HepG2 (cell line): ENCODE measurements at regions not wholly inside any gene's neighbourhood (a gene's known extent, or its start where the extent isn't known, plus 50 kb on each side); places are given as distances from the start of the nearest gene placed in this dataset.

Source experiments
- ATAC-seq: fragments of 200-7000 bp; cut with Tn5 transposase; 3 replicates; pipeline ENCODE4 v1.9.1; 2020; ENCODE audit warnings: mild to moderate bottlenecking, moderate library complexity
- BruUV-seq: library from RNA; stranded (reverse); fragments of 400-500 nt; replicated peaks from 2 replicates; lab custom pipeline; 2021; lab: Mats Ljungman, UMichigan
- CTCF ChIA-PET: fragments of 300-600 bp; formaldehyde crosslinking; extraction: SDS; loops from one replicate; lab custom pipeline; 2021; ENCODE audit warnings: low total read pairs, inconsistent platforms, low intra/inter-chr PET ratio; lab: Yijun Ruan, JAX
- POLR2A ChIA-PET: fragments of 350-600 bp; sonication (Branson Sonifier 250); formaldehyde crosslinking; loops from one replicate; lab custom pipeline; 2020; ENCODE audit warnings: antibody characterized with exemption, inconsistent platforms; lab: Yijun Ruan, JAX
- DNase-seq: peaks from one replicate; pipeline ENCODE4 v3.0.0-alpha.2; 2015; ENCODE audit warnings: low spot score
- FAIRE-seq: peaks from 3 replicates; lab custom pipeline; 2011; peaks lifted over from hg19 to GRCh38; lab: Jason Lieb, UNC
- H2AFZ ChIP-seq: one replicate; pipeline ENCODE4 v1.6.1; 2011; ENCODE audit warnings: low read length, inconsistent platforms
- H3K27ac ChIP-seq: fragments of 300-600 bp; 3 replicates; pipeline ENCODE4 v1.8.0; 2011; ENCODE audit warnings: mixed run types, mild to moderate bottlenecking, mixed read lengths, low read length, inconsistent platforms; ENCODE audit not compliant: insufficient read depth; ENCODE audit errors: extremely low read length
- H3K27me3 ChIP-seq, 2 experiments: fragments of 200-600 bp in 1 of 2; 2 replicates in 1 of 2; 3 replicates in 1 of 2; pipeline versions ENCODE4 v1.6.0 to v1.8.0; 2011; ENCODE audit warnings: low read length in 2 of 2, mild to moderate bottlenecking in 2 of 2, moderate library complexity in 2 of 2, inconsistent platforms in 1 of 2; ENCODE audit not compliant: insufficient read depth in 2 of 2, control insufficient read depth in 1 of 2
- H3K36me3 ChIP-seq, 2 experiments: fragments of 200-600 bp in 1 of 2; replicated peaks in 1 of 2; 2 replicates in 1 of 2; 3 replicates in 1 of 2; pipeline versions ENCODE4 v1.5.1 to v1.8.0; 2011; ENCODE audit warnings: low read length in 2 of 2, inconsistent platforms in 1 of 2; ENCODE audit not compliant: insufficient read depth in 2 of 2, control insufficient read depth in 1 of 2
- H3K4me1 ChIP-seq: 2 replicates; pipeline ENCODE4 v1.5.1; 2012; ENCODE audit warnings: low read length, inconsistent platforms; ENCODE audit not compliant: insufficient read depth
- H3K4me2 ChIP-seq: 2 replicates; pipeline ENCODE4 v1.6.0; 2011; ENCODE audit warnings: low read depth, low read length, inconsistent platforms
- H3K4me3 ChIP-seq, 3 experiments: fragments of 200-600 bp in 1 of 3; sonication (generic), shearing (Covaris generic) in 1 of 3; replicated peaks in 1 of 3; 2 replicates each; pipeline ENCODE4 v1.5.1; 2011 to 2016; ENCODE audit warnings: low read length in 3 of 3, inconsistent platforms in 2 of 3, low read depth in 2 of 3, mild to moderate bottlenecking in 2 of 3, control low read depth in 1 of 3, mixed read lengths in 1 of 3; ENCODE audit not compliant: insufficient read depth in 1 of 3
- H3K79me2 ChIP-seq: one replicate; pipeline ENCODE4 v1.6.1; 2011; ENCODE audit warnings: low read length, inconsistent platforms; ENCODE audit not compliant: insufficient read depth
- H3K9ac ChIP-seq: 2 replicates; pipeline ENCODE4 v1.6.0; 2011; ENCODE audit warnings: mild to moderate bottlenecking, low read depth, low read length, inconsistent platforms; ENCODE audit not compliant: insufficient read depth
- H3K9me3 ChIP-seq: 2 replicates; pipeline ENCODE4 v1.5.1; 2012; ENCODE audit warnings: mild to moderate bottlenecking, low read length
- H4K20me1 ChIP-seq: 2 replicates; pipeline ENCODE4 v1.6.0; 2011; ENCODE audit warnings: inconsistent platforms, mild to moderate bottlenecking, low read length, moderate library complexity; ENCODE audit not compliant: insufficient read depth
- ARID2 ChIP-seq: sonication (generic); formaldehyde crosslinking; IDR thresholded peaks from 2 replicates; pipeline ENCODE4 v1.8.1; 2022; ENCODE audit warnings: mild to moderate bottlenecking, missing genetic modification reagents, borderline replicate concordance
- KAT2B ChIP-seq: fragments of 150-350 bp; IDR thresholded peaks from 2 replicates; pipeline ENCODE4 v1.6.1; 2014; ENCODE audit warnings: low read depth, low read length, borderline replicate concordance
- MBD4 ChIP-seq: IDR thresholded peaks from 2 replicates; pipeline ENCODE4 v1.6.1; 2012; ENCODE audit warnings: low read length, inconsistent platforms, borderline replicate concordance
- MED13 ChIP-seq: sonication (generic); formaldehyde crosslinking; IDR thresholded peaks from 2 replicates; pipeline ENCODE4 v1.5.0; 2020; ENCODE audit warnings: missing genetic modification reagents
- NR2F1 ChIP-seq, 2 experiments: fragments of 450-650 bp in 1 of 2; formaldehyde crosslinking in 1 of 2; IDR thresholded peaks; 2 replicates each; pipeline versions ENCODE4 v1.5.0 to v1.6.1; 2016 to 2020; ENCODE audit warnings: mild to moderate bottlenecking in 1 of 2, missing compliant biosample characterization in 1 of 2, missing genetic modification reagents in 1 of 2, moderate library complexity in 1 of 2
- TGIF2 ChIP-seq: IDR thresholded peaks from 2 replicates; pipeline ENCODE4 v1.6.1; 2016; ENCODE audit warnings: control low read depth, missing compliant biosample characterization
- THYN1 ChIP-seq: sonication (generic); formaldehyde crosslinking; IDR thresholded peaks from 2 replicates; pipeline ENCODE4 v1.8.1; 2023; ENCODE audit warnings: low read depth, mild to moderate bottlenecking, moderate library complexity, missing genetic modification reagents, borderline replicate concordance
- ZIK1 ChIP-seq: sonication (generic); formaldehyde crosslinking; IDR thresholded peaks from 2 replicates; pipeline ENCODE4 v1.5.0; 2020; ENCODE audit warnings: mild to moderate bottlenecking, low read depth, missing genetic modification reagents, borderline replicate concordance
- ZNF326 ChIP-seq: sonication (generic); formaldehyde crosslinking; IDR thresholded peaks from 2 replicates; pipeline ENCODE4 v1.4.0; 2020; ENCODE audit warnings: missing genetic modification reagents, borderline replicate concordance
- ZNF331 ChIP-seq: sonication (generic); formaldehyde crosslinking; IDR thresholded peaks from 2 replicates; pipeline ENCODE4 v1.4.0; 2020; ENCODE audit warnings: missing genetic modification reagents
- ZNF33B ChIP-seq: sonication (generic); formaldehyde crosslinking; IDR thresholded peaks from 2 replicates; pipeline ENCODE4 v1.5.1; 2020; ENCODE audit warnings: mild to moderate bottlenecking, missing genetic modification reagents
- ZNF432 ChIP-seq: sonication (generic); formaldehyde crosslinking; IDR thresholded peaks from 2 replicates; pipeline ENCODE4 v1.5.0; 2020; ENCODE audit warnings: missing genetic modification reagents, mild to moderate bottlenecking, borderline replicate concordance
- ZNF652 ChIP-seq: IDR thresholded peaks from 2 replicates; pipeline ENCODE4 v1.6.1; 2016; ENCODE audit warnings: low read depth, borderline replicate concordance
- ZNF724P ChIP-seq: sonication (generic); formaldehyde crosslinking; IDR thresholded peaks from 2 replicates; pipeline ENCODE4 v1.8.0; 2022; ENCODE audit warnings: missing genetic modification reagents, borderline replicate concordance
- WGBS: methylation state at CpG from one replicate; pipeline ENCODE4 v1.1.6; 2017; ENCODE audit warnings: low lambda C conversion rate; 5-methylcytosine and 5-hydroxymethylcytosine counted together
- in situ Hi-C: cut with HindIII; loops from 2 replicates; pipeline ENCODE4 v1.10.0; 2017; ENCODE audit warnings: low pct_unique_long_range_greater_than_20kb; ENCODE audit not compliant: extremely low pct_ligation_motif_present
- intact Hi-C: fragments of 100-400 bp; cut with micrococcal nuclease; formaldehyde crosslinking; loops from one replicate; pipeline ENCODE4 v1.10.0; 2022; ENCODE audit not compliant: unreplicated experiment
- TF ChIP-seq, protein P1 (sequence below): sonication (generic); formaldehyde crosslinking; IDR thresholded peaks from 2 replicates; pipeline ENCODE4 v1.8.1; 2023; ENCODE audit warnings: missing genetic modification reagents, mild to moderate bottlenecking, borderline replicate concordance
- TF ChIP-seq, protein P2 (sequence below), 2 experiments: fragments of 450-650 bp in 1 of 2; sonication (generic) in 1 of 2; formaldehyde crosslinking; IDR thresholded peaks; 2 replicates each; pipeline versions ENCODE4 v1.5.0 to v1.8.0; 2020 to 2022; ENCODE audit warnings: mild to moderate bottlenecking in 1 of 2, missing genetic modification reagents in 1 of 2
- TF ChIP-seq, protein P3 (sequence below): sonication (generic); formaldehyde crosslinking; IDR thresholded peaks from 2 replicates; pipeline ENCODE4 v1.8.0; 2022; ENCODE audit warnings: missing genetic modification reagents, mild to moderate bottlenecking, moderate library complexity, borderline replicate concordance

DNA sequence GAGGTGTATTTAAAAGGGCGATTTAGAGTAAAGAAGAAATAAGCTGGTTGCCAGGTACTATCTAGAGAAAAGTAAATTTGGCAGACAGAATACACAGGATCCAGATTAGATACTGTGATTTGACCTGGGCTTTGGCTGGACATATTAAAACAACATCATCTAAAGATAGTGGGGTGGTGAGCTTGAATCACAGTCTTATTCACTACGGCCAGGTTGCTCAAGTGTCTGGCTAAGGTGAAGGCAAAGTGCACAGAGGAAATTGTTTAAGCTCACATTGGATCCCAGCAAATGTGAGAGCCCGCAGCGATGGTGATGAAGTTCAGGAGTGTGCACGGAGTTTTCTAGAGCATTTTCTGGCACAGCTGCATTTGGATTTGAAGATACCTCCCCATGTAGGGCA lies 398.2 kb upstream of the MEF2C start (continued):
- TF ChIP-seq ZNF33B (CRISPR knock-in tag): no peak
- TF ChIP-seq NR2F1 (CRISPR knock-in tag; IDR thresholded peaks at IDR 0.05): no peak
- no peak for TF ChIP-seq ZNF331
- TF ChIP-seq ARID2 (CRISPR knock-in tag): no peak
- TF ChIP-seq, protein P1, sequence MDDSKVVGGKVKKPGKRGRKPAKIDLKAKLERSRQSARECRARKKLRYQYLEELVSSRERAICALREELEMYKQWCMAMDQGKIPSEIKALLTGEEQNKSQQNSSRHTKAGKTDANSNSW (CRISPR knock-in tag): no peak
- TF ChIP-seq, protein P2, sequence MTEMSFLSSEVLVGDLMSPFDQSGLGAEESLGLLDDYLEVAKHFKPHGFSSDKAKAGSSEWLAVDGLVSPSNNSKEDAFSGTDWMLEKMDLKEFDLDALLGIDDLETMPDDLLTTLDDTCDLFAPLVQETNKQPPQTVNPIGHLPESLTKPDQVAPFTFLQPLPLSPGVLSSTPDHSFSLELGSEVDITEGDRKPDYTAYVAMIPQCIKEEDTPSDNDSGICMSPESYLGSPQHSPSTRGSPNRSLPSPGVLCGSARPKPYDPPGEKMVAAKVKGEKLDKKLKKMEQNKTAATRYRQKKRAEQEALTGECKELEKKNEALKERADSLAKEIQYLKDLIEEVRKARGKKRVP (CRISPR knock-in tag; IDR thresholded peaks at IDR 0.05): no peak
- TF ChIP-seq THYN1: no peak
- TF ChIP-seq ZNF652: no peak
- no peak for TF ChIP-seq ZNF724P (CRISPR knock-in tag)

DNA sequence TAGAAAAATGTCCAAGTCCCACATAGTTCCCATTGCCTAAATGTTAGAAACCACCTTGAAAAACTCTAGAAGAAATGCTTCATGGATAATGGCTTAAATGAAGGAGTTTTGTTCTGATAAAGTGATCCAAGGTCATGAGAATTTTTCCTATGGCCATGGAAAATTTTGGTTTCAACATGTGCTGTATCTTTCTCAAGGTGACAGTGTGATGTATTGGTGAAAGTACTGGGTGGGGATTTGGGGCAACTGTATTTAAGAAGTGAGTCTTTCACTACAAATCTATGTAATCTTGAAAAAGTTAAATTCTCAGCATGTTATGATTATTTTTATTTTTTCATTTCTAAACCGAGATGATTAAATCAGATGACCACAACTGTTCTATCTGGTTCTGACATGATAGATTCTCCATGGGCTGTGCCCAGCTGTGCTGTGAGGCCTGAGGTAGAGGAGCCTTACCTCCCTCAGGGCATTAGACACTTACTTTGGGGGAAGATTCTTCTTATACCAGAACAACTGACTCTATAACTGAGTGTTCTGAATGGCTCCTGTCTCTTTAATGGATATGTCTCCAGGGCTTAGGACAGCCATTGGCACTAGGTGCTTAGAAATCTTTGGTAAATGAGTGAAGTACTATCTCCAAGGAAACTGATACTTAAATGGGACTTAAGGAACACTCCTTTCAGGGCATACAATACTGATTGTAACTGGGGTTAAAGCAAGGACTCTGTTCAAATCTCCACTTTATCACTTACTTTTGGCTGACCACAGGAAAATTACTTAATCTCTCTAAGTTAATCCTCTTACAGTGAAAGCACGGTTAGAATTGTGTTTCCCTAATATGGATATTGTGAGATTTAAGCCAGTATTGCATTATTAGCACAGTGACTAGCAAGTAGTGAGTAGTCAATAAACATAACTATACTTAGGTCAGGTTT lies 397.4 kb upstream of the MEF2C start:
- ChIA-PET CTCF (no interaction called here), POLR2A (no interaction called here)
- 0% methylated on average over 2 of the region's 2 CpGs for WGBS
- H3K27ac ChIP-seq: no peak overlapping the region
- H3K4me2 ChIP-seq: no peak overlapping the region
- no peak for TF ChIP-seq MBD4
- TF ChIP-seq TGIF2: no peak
- no peak for TF ChIP-seq ZIK1 (CRISPR knock-in tag)
- no peak for TF ChIP-seq ZNF326 (CRISPR knock-in tag)
- TF ChIP-seq, protein P3, sequence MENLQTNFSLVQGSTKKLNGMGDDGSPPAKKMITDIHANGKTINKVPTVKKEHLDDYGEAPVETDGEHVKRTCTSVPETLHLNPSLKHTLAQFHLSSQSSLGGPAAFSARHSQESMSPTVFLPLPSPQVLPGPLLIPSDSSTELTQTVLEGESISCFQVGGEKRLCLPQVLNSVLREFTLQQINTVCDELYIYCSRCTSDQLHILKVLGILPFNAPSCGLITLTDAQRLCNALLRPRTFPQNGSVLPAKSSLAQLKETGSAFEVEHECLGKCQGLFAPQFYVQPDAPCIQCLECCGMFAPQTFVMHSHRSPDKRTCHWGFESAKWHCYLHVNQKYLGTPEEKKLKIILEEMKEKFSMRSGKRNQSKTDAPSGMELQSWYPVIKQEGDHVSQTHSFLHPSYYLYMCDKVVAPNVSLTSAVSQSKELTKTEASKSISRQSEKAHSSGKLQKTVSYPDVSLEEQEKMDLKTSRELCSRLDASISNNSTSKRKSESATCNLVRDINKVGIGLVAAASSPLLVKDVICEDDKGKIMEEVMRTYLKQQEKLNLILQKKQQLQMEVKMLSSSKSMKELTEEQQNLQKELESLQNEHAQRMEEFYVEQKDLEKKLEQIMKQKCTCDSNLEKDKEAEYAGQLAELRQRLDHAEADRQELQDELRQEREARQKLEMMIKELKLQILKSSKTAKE (CRISPR knock-in tag): no peak
- TF ChIP-seq KAT2B: no peak
- TF ChIP-seq ZNF432 (CRISPR knock-in tag): no peak
- TF ChIP-seq MED13 (CRISPR knock-in tag): no peak
- TF ChIP-seq, all 625 proteins: peak for 0
- DNase-seq (no peak), FAIRE-seq (no peak), ATAC-seq (no peak)
- no peak overlapping the region for H2AFZ ChIP-seq
- H3K4me1 ChIP-seq: no peaks in the 10 kb centered on the region
- no peaks in the 10 kb centered on the region for H4K20me1 ChIP-seq
- no peaks in the 10 kb centered on the region for H3K36me3 ChIP-seq
- H3K9me3 ChIP-seq: no peaks in the 10 kb centered on the region
- H3K27me3 ChIP-seq: no peaks in the 10 kb centered on the region
- no peak overlapping the region for H3K9ac ChIP-seq
- in situ Hi-C loops (no loop called here), intact Hi-C loops (no loop called here)
- no TSS peak for BruUV-seq
- no peak overlapping the region for H3K4me3 ChIP-seq
- no peaks in the 10 kb centered on the region for H3K79me2 ChIP-seq
